ENCODE measurements at regions not wholly inside any gene's neighbourhood (a gene's known extent, or its start where the extent isn't known, plus 50 kb on each side); places are given as distances from the start of the nearest gene placed in this dataset.

GRCh38 chr2:151186011-151186410 lies 75.7 kb downstream of the RBM43 start:
- H3K4me3 ChIP-seq (ENCODE audit: low read depth, low read length): no peak overlapping the region
- DNase-seq (ENCODE audit: low read depth): no peak
- TF ChIP-seq MYC (IDR thresholded peaks at IDR 0.05; ENCODE audit: low read depth, low read length): no peak
- TF ChIP-seq, protein P1, sequence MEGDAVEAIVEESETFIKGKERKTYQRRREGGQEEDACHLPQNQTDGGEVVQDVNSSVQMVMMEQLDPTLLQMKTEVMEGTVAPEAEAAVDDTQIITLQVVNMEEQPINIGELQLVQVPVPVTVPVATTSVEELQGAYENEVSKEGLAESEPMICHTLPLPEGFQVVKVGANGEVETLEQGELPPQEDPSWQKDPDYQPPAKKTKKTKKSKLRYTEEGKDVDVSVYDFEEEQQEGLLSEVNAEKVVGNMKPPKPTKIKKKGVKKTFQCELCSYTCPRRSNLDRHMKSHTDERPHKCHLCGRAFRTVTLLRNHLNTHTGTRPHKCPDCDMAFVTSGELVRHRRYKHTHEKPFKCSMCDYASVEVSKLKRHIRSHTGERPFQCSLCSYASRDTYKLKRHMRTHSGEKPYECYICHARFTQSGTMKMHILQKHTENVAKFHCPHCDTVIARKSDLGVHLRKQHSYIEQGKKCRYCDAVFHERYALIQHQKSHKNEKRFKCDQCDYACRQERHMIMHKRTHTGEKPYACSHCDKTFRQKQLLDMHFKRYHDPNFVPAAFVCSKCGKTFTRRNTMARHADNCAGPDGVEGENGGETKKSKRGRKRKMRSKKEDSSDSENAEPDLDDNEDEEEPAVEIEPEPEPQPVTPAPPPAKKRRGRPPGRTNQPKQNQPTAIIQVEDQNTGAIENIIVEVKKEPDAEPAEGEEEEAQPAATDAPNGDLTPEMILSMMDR (IDR thresholded peaks at IDR 0.05; ENCODE audit: low read depth, low read length): no peak
- TF ChIP-seq, protein P2, sequence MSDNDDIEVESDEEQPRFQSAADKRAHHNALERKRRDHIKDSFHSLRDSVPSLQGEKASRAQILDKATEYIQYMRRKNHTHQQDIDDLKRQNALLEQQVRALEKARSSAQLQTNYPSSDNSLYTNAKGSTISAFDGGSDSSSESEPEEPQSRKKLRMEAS (IDR thresholded peaks at IDR 0.05; ENCODE audit: low read depth, low read length): no peak
- TF ChIP-seq POLR2A (IDR thresholded peaks at IDR 0.05; ENCODE audit: extremely low read depth, insufficient read length): no peak

GRCh38 chr2:151182899-151183809 lies 78.5 kb downstream of the RBM43 start:
- no peak for DNase-seq (ENCODE audit: low read depth)
- TF ChIP-seq, protein P2 (IDR thresholded peaks at IDR 0.05; ENCODE audit: low read depth, low read length): no peak
- TF ChIP-seq, protein P1 (IDR thresholded peaks at IDR 0.05; ENCODE audit: low read depth, low read length): no peak
- TF ChIP-seq MYC (IDR thresholded peaks at IDR 0.05; ENCODE audit: low read depth, low read length) (no peak), POLR2A (IDR thresholded peaks at IDR 0.05; ENCODE audit: extremely low read depth, insufficient read length) (no peak)
- H3K4me3 ChIP-seq (ENCODE audit: low read depth, low read length): no peak overlapping the region

- H3K4me3 ChIP-seq (ENCODE audit: low read depth, low read length): no peak overlapping the region
- DNase-seq (ENCODE audit: low read depth): no peak
- TF ChIP-seq, protein P1 (IDR thresholded peaks at IDR 0.05; ENCODE audit: low read depth, low read length): no peak
Observed at GRCh38 chr2:151182396-151182795, 79.3 kb downstream of the RBM43 start.

GRCh38 chr2:151181524-151181923 lies 80.1 kb downstream of the RBM43 start:
- DNase-seq (ENCODE audit: low read depth): no peak
- no peak overlapping the region for H3K4me3 ChIP-seq (ENCODE audit: low read depth, low read length)
- no peak for TF ChIP-seq POLR2A (IDR thresholded peaks at IDR 0.05; ENCODE audit: extremely low read depth, insufficient read length)
- TF ChIP-seq, protein P2 (IDR thresholded peaks at IDR 0.05; ENCODE audit: low read depth, low read length): no peak
- TF ChIP-seq, protein P1 (IDR thresholded peaks at IDR 0.05; ENCODE audit: low read depth, low read length): no peak
- TF ChIP-seq MYC (IDR thresholded peaks at IDR 0.05; ENCODE audit: low read depth, low read length): no peak

- DNase-seq (ENCODE audit: low read depth): no peak
- TF ChIP-seq MYC (IDR thresholded peaks at IDR 0.05; ENCODE audit: low read depth, low read length) (no peak), POLR2A (IDR thresholded peaks at IDR 0.05; ENCODE audit: extremely low read depth, insufficient read length) (no peak)
- TF ChIP-seq, protein P1 (IDR thresholded peaks at IDR 0.05; ENCODE audit: low read depth, low read length): no peak
- TF ChIP-seq, protein P2 (IDR thresholded peaks at IDR 0.05; ENCODE audit: low read depth, low read length): no peak
Observed at GRCh38 chr2:151180123-151180522, 81.5 kb downstream of the RBM43 start.

More at GRCh38 chr2:151180123-151180522, 81.5 kb downstream of the RBM43 start:
- H3K4me3 ChIP-seq (ENCODE audit: low read depth, low read length): no peak overlapping the region

Data from NB4 (cell line).